Neural progenitor cell (in vitro differentiated cells): ENCODE measurements at regions not wholly inside any gene's neighbourhood (a gene's known extent, or its start where the extent isn't known, plus 50 kb on each side); places are given as distances from the start of the nearest gene placed in this dataset.

ENCODE experiments used
- DNase-seq: peaks from one replicate; pipeline ENCODE4 v3.0.0-alpha.2; 2016; ENCODE audit warnings: low spot score
- H2AFZ ChIP-seq: fragments of 200-600 bp; sonication (generic); replicated peaks from 2 replicates; pipeline ENCODE4 v1.6.1; 2016; ENCODE audit warnings: antibody characterized with exemption
- H3F3A ChIP-seq: fragments of 200-600 bp; sonication (generic); 2 replicates; pipeline ENCODE4 v1.6.1; 2016; ENCODE audit warnings: antibody characterized with exemption, low read depth
- H3K27ac ChIP-seq: fragments of 200-600 bp; sonication (generic); 2 replicates; pipeline ENCODE4 v1.5.1; 2016; ENCODE audit warnings: mild to moderate bottlenecking
- H3K27me3 ChIP-seq: fragments of 200-600 bp; sonication (generic); 2 replicates; pipeline ENCODE4 v1.6.1; 2016; ENCODE audit warnings: mild to moderate bottlenecking, moderate library complexity
- H3K36me3 ChIP-seq: fragments of 200-600 bp; sonication (generic); 2 replicates; pipeline ENCODE4 v1.5.1; 2016
- H3K4me1 ChIP-seq: fragments of 200-600 bp; sonication (generic); 2 replicates; pipeline ENCODE4 v1.6.1; 2016; ENCODE audit warnings: mixed run types
- H3K4me2 ChIP-seq: fragments of 200-600 bp; sonication (generic); 2 replicates; pipeline ENCODE4 v1.6.1; 2016
- H3K4me3 ChIP-seq: fragments of 200-600 bp; sonication (generic); 2 replicates; pipeline ENCODE4 v1.5.1; 2016
- H3K79me2 ChIP-seq: fragments of 200-600 bp; sonication (generic); 2 replicates; pipeline ENCODE4 v1.6.1; 2016; ENCODE audit warnings: low read depth
- H3K9ac ChIP-seq: fragments of 200-600 bp; sonication (generic); 2 replicates; pipeline ENCODE4 v1.6.1; 2016
- H3K9me3 ChIP-seq: fragments of 200-600 bp; sonication (generic); 2 replicates; pipeline ENCODE4 v1.5.1; 2016; ENCODE audit warnings: low read depth
- H4K20me1 ChIP-seq: fragments of 200-600 bp; sonication (generic); 2 replicates; pipeline ENCODE4 v1.6.1; 2016; ENCODE audit warnings: low read depth
- H3K27ac Mint-ChIP-seq: 3 replicates; pipeline ENCODE4 v1.8.0; 2021; ENCODE audit warnings: mixed read lengths
- H3K27me3 Mint-ChIP-seq: 2 replicates; pipeline ENCODE4 v1.8.0; 2022; ENCODE audit warnings: low read depth, mild to moderate bottlenecking, inconsistent platforms, moderate library complexity, mixed read lengths; ENCODE audit not compliant: insufficient read depth
- H3K36me3 Mint-ChIP-seq: 3 replicates; pipeline ENCODE4 v1.8.0; 2021; ENCODE audit warnings: mixed read lengths
- H3K4me1 Mint-ChIP-seq: 3 replicates; pipeline ENCODE4 v1.8.0; 2021; ENCODE audit warnings: mixed read lengths
- H3K4me3 Mint-ChIP-seq: 3 replicates; pipeline ENCODE4 v1.8.0; 2021; ENCODE audit warnings: mild to moderate bottlenecking, moderate library complexity, mixed read lengths
- H3K9me3 Mint-ChIP-seq: 3 replicates; pipeline ENCODE4 v1.8.0; 2020; ENCODE audit warnings: mixed read lengths
- CTCF ChIP-seq: fragments of 200-600 bp; sonication (generic); IDR thresholded peaks from 2 replicates; pipeline ENCODE4 v1.5.1; 2017; ENCODE audit warnings: antibody characterized with exemption, mild to moderate bottlenecking
- EZH2 ChIP-seq: fragments of 200-600 bp; sonication (generic); IDR thresholded peaks from 2 replicates; pipeline ENCODE4 v1.6.1; 2017; ENCODE audit warnings: antibody characterized with exemption, mild to moderate bottlenecking, moderate library complexity
- EZH2phosphoT487 ChIP-seq: fragments of 200-600 bp; sonication (generic); IDR thresholded peaks from 2 replicates; pipeline ENCODE4 v1.6.1; 2017; ENCODE audit warnings: antibody characterized with exemption

- no peak for TF ChIP-seq EZH2phosphoT487
- Histone ChIP-seq H3K4me1 (no peaks in the 10 kb centered on the region), H3K4me3 (no peak overlapping the region), H3K27ac (no peak overlapping the region), H4K20me1 (no peaks in the 10 kb centered on the region), H3K36me3 (no peaks in the 10 kb centered on the region), H3K4me2 (no peak overlapping the region), H2AFZ (no peak overlapping the region), H3F3A (no peaks in the 10 kb centered on the region), H3K9me3 (no peaks in the 10 kb centered on the region), H3K27me3 (no peaks in the 10 kb centered on the region), H3K79me2 (no peaks in the 10 kb centered on the region), H3K9ac (no peak overlapping the region)
- no peaks in the 10 kb centered on the region for H3K36me3 Mint-ChIP-seq
- no peaks in the 10 kb centered on the region for H3K9me3 Mint-ChIP-seq
- no peak overlapping the region for H3K27ac Mint-ChIP-seq
- no peaks in the 10 kb centered on the region for H3K27me3 Mint-ChIP-seq
- H3K4me1 Mint-ChIP-seq: no peaks in the 10 kb centered on the region
- no peak for DNase-seq
- no peak overlapping the region for H3K4me3 Mint-ChIP-seq
Observed at GRCh38 chr13:108037348-108037747, 178.0 kb downstream of the LIG4 start.

GRCh38 chr13:108036411-108036932 lies 178.9 kb downstream of the LIG4 start:
- Mint-ChIP-seq H3K27me3 (no peaks in the 10 kb centered on the region), H3K36me3 (no peaks in the 10 kb centered on the region), H3K9me3 (no peaks in the 10 kb centered on the region), H3K4me1 (peaks cover 4% of the 10 kb centered on the region), H3K4me3 (no peak overlapping the region), H3K27ac (no peak overlapping the region)
- H3K4me2 ChIP-seq: no peak overlapping the region
- H3K9ac ChIP-seq: no peak overlapping the region
- no peaks in the 10 kb centered on the region for H4K20me1 ChIP-seq
- TF ChIP-seq EZH2: no peak
- no peak for TF ChIP-seq EZH2phosphoT487
- TF ChIP-seq CTCF: no peak
- no peak for DNase-seq
- H3K36me3 ChIP-seq: no peaks in the 10 kb centered on the region
- no peak overlapping the region for H2AFZ ChIP-seq
- H3F3A ChIP-seq: no peaks in the 10 kb centered on the region
- no peak overlapping the region for H3K4me3 ChIP-seq
- H3K79me2 ChIP-seq: no peaks in the 10 kb centered on the region
- no peaks in the 10 kb centered on the region for H3K9me3 ChIP-seq
- H3K4me1 ChIP-seq: peaks cover 9% of the 10 kb centered on the region
- H3K27ac ChIP-seq: no peak overlapping the region
- H3K27me3 ChIP-seq: no peaks in the 10 kb centered on the region

GRCh38 chr13:108034909-108035410 lies 180.4 kb downstream of the LIG4 start:
- Histone ChIP-seq H3K4me1 (peaks cover 10% of the 10 kb centered on the region), H4K20me1 (no peaks in the 10 kb centered on the region), H3K9me3 (no peaks in the 10 kb centered on the region), H3K27me3 (no peaks in the 10 kb centered on the region), H3K27ac (no peak overlapping the region), H3K79me2 (no peaks in the 10 kb centered on the region), H3K4me2 (no peak overlapping the region), H3K9ac (no peak overlapping the region), H3F3A (no peaks in the 10 kb centered on the region), H3K4me3 (no peak overlapping the region), H2AFZ (no peak overlapping the region), H3K36me3 (no peaks in the 10 kb centered on the region)
- H3K9me3 Mint-ChIP-seq: no peaks in the 10 kb centered on the region
- H3K27me3 Mint-ChIP-seq: no peaks in the 10 kb centered on the region
- no peak overlapping the region for H3K27ac Mint-ChIP-seq
- H3K4me3 Mint-ChIP-seq: no peak overlapping the region
- TF ChIP-seq CTCF: no peak
- no peak for TF ChIP-seq EZH2phosphoT487
- no peak for TF ChIP-seq EZH2
- DNase-seq: no peak
- no peaks in the 10 kb centered on the region for H3K36me3 Mint-ChIP-seq
- H3K4me1 Mint-ChIP-seq: peaks cover 4% of the 10 kb centered on the region

- Mint-ChIP-seq H3K4me3 (no peak overlapping the region), H3K36me3 (no peaks in the 10 kb centered on the region), H3K9me3 (no peaks in the 10 kb centered on the region), H3K27ac (no peak overlapping the region), H3K4me1 (peaks cover 4% of the 10 kb centered on the region), H3K27me3 (no peaks in the 10 kb centered on the region)
- Histone ChIP-seq H3K9me3 (no peaks in the 10 kb centered on the region), H3K79me2 (no peaks in the 10 kb centered on the region), H3K36me3 (no peaks in the 10 kb centered on the region), H3K9ac (no peak overlapping the region), H3K27me3 (no peaks in the 10 kb centered on the region), H3K4me2 (no peak overlapping the region), H3K4me3 (no peak overlapping the region), H3K27ac (no peak overlapping the region), H3F3A (no peaks in the 10 kb centered on the region), H2AFZ (no peak overlapping the region), H3K4me1 (peaks cover 10% of the 10 kb centered on the region), H4K20me1 (no peaks in the 10 kb centered on the region)
- DNase-seq: no peak
- TF ChIP-seq EZH2phosphoT487: no peak
- TF ChIP-seq EZH2: no peak
- TF ChIP-seq CTCF: no peak
Observed at GRCh38 chr13:108033800-108034707, 181.3 kb downstream of the LIG4 start.
